ENCODE measurements at regions not wholly inside any gene's neighbourhood (a gene's known extent, or its start where the extent isn't known, plus 50 kb on each side); places are given as distances from the start of the nearest gene placed in this dataset.

DNA sequence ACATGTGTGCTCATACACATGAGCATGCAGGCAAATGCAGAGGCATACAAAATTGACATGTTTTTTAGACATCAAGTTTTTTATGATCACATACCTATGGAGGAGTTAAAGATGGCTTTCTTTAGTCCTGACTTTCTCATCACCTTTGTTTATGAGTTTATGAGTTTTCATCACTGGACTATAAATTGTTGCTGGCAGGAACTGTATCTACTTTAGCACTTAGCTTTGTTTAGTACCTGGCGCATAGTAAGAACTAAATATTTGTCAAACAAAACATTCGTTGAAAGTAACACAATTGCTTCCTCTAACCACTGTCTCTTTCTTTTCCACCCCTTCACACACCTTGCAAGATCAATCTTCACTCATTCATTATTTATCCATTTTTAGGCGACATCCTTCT lies 182.6 kb downstream of the SUCNR1 start:
- no peak for DNase-seq

- DNase-seq: no peak
Observed at GRCh38 chr3:152056481-152056880, 183.0 kb downstream of the SUCNR1 start.

GRCh38 chr3:152056987-152057386 lies 183.5 kb downstream of the SUCNR1 start:
- no peak for DNase-seq

- DNase-seq: no peak
Observed at GRCh38 chr3:152058856-152059255, 185.4 kb downstream of the SUCNR1 start.

- no peak for DNase-seq
Observed at GRCh38 chr3:152060701-152061100, 187.3 kb downstream of the SUCNR1 start.

DNA sequence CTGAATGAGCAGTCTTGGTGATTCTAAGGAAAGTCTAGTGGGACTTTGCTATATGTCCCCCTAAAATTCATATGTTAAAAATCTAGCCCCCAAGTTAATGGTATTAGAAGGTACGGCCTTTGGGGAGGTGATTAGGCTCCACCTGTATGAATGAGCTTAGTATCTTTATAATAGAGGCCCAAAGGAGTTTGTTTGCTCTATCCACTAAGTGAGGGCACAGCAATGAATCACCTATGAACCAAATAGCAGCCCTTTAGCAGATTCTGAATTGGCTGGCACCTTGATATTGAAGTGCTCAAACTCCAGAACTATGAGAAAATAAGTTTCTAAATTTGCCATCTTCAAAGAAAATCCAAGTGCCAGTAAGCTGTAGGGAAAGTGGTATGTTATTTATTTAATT lies 187.9 kb downstream of the SUCNR1 start:
- DNase-seq: no peak

- DNase-seq: no peak
Observed at GRCh38 chr3:152069871-152070270, 196.4 kb downstream of the SUCNR1 start.

DNA sequence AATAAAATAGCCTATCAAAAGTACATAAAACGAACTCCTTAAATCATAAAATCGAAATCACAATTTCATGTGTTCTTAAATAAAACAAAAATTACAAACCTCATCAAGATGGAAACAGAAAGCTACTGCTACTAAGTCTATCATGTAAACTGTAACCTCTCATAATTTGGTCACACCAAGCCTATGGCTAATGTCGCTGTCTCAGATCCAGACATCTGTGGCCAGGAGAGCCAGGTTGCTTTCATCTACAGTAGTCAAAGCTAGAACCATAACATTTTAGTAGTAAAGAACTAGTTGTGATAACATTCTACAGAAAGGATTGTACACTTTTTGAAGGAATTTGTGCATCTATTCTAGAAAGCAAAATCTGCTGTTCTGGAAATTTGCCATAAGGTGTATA lies 197.4 kb upstream of the MBNL1 start:
- DNase-seq: no peak

DNA sequence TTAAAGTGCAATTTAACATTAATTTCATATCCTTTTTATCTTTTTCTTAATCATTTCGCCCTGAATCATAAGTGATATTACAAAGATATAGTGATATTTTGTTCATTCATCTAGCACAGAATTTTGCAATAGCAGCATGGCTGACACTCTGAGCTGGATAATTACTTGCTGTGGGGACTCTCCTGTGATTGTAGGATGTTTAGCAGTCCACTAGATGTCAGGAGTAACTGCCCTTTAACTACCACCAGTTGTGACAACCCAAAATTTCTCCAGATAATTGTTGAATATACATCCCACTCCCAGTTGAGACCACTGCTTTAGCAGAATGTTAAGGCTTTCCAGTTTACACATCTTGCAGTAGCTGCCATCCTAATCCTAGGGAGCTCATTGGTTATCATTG lies 196.8 kb upstream of the MBNL1 start:
- no peak for DNase-seq

DNA sequence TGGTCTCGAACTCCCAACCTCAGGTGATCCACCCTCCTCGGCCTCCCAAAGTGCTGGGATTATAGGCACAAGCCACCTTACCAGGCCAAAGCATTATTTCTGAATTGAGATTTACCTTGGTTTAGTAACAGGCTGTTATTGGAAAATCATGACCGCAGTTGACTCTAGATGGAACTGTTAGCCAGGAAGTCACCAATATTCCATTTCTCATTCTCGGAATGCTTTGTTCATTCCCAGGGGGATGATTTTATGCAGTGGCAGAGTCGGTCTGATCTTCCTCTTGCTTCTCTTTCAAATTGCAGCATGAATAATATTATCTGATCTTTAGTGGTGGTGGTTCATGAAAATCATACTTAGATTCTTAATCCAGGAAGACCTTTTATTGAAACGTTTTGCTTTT lies 195.5 kb upstream of the MBNL1 start:
- no peak for DNase-seq

DNA sequence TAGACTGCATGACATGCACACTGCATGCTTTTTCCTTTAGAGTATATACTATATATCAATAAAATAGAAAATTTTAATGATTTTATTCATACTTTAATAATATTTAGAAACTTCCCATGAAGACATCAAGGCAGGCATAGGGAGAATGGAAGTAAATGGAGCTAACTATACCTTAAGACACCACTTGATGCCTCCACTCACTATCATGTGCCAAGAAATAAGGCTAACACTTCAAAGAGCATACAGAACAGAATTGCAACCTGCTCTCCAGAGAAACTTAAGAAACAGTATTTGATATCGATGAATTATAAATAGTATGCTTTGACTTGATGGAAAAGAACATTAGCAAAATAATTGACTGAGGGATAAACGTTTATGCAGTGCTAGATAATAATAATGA lies 192.6 kb upstream of the MBNL1 start:
- no peak for DNase-seq

- DNase-seq: no peak
Observed at GRCh38 chr3:152079980-152080379, 188.7 kb upstream of the MBNL1 start.

GRCh38 chr3:152083135-152083534 lies 185.6 kb upstream of the MBNL1 start:
- no peak for DNase-seq

DNA sequence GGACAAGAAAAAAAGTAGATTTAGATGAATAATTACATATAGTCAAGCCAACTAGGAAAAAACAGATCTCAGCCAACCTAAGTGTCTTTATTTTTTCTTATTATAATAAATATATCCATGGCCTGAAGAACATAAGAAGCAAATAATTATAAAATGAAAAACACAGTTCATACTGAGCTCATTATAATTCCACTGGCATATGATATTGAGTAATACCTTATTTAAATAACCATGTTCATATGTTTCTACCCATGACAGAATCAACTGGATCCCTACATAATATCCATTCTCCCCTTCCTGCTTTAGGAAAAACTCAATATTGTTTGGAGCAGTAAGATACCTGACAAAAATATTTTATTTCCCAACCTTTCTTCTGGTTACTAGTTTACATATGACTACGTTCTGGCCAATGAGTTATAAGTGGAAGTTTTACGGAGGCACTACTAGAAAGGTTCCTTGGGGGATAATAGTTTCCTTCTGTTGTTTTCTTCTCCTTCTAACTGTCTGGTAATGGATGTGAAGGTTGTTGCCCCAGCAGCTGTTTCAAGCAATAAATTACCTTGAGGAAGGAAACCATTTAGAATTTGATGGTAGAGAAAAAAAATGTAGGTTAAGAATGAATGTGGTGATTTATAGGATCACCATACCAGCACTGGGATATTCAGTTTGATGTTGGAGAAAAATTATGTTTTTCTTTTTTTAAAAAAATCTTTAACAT lies 184.1 kb upstream of the MBNL1 start:
- no peak for DNase-seq

- DNase-seq: no peak
Observed at GRCh38 chr3:152087153-152087552, 181.6 kb upstream of the MBNL1 start.

DNA sequence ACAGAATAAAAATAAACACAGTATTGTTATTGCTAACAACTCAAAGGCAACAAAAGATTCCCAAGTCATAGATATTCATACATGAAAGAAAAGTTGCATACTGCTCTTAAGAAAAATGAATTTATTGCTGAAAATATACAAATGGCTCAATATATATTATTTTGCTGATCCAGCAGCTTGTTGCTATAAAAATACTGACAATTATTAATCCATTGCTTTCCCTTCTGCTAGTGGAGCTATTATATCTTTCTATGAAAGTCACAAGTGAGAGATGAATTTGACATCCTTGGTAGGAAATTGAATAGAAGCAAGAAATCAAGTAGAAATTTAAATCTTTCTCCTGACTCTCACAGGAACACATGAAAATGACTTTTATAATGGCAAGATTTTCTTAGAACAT lies 179.2 kb upstream of the MBNL1 start:
- no peak for DNase-seq

DNA sequence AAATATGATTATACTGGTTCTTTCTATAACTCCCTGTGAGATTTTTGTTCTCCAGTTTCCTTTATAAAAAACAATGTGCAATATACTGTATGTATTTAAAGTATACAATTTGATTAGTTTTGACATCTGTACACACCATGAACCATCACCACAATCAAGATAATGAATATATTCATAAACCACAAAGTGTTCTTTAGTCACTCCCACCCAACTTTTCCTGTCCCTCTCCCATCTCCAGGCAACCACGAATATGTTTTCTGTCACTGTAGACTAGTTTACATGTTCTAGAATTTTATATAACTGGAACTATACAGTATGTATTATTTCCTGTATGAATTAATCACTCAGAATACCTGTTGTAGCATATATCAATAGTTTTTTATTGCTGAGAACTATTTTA lies 177.0 kb upstream of the MBNL1 start:
- no peak for DNase-seq

- DNase-seq: no peak
Observed at GRCh38 chr3:152093901-152094300, 174.8 kb upstream of the MBNL1 start.

DNA sequence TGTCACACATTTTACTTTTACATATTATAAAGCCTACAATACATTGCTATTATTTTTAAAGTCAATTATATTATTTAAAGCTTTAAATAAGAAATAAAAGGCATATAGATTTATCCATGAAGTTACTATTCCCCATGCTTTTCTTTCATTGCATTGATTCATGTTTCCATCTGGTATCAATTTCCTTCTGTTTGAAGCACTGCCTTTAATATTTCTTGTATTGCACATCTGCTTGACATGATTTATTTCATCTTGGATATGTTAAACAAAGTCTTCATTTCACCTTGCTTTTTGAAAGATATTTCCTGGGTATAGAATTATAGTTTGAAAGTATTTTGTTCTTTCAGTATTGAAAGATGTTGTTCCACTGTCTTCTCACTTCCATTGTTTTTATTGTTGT lies 174.3 kb upstream of the MBNL1 start:
- no peak for DNase-seq

DNA sequence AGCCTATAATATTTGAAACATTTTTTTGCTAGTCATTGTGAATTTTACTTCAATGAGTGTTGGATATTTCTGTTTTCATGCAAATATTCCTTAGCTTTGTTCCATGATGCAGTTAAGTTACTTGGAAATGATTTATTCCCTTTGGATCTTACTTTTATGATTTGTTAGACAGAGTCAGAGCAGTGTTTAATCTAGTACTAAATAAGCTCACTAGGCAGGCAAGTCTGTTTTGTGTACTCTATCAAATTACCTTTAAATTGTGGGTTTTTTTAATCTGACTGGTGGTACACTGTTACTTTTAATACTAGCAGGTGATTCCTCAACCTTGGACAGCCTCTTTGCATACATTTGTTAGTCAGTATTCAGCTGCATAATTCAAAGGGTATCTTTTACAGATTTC lies 173.3 kb upstream of the MBNL1 start:
- no peak for DNase-seq

- no peak for DNase-seq
Observed at GRCh38 chr3:152096280-152096906, 172.3 kb upstream of the MBNL1 start.

DNA sequence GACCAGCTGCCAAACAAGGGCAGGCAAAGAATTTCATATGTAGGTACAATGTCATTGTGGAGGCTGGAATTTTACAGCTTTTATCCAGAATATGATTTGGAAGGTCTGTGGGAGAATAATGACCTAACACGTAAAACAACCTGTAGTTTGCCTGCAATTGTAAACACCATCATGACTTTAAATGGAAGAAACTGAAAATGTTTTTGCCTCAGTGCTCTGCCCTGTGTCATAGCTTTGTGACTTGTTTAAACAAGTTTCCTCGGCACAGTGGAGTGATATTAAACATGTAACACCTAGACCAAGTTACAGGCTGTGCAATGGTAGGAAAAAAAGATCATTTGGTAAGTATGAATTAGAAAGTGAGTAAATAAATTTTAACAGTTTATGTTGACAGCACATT lies 171.6 kb upstream of the MBNL1 start:
- no peak for DNase-seq

DNA sequence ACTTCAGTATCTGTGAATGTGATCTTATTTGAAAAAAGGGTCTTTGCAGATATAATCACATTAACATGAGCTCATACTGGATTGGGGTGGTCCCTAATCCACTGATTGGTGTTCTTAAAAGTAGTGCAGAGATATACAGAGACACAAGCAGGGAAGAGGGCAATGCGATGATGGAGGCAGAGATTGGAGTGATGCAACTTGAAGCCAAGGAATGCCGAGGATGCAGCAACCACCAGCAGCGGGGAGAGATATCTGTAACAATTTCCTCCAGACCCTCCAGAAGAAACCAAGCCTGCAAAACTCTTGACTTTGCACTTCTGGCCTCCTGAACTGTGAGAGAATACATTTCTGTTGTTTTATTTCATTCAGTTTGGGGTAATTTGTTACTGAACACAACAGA lies 171.0 kb upstream of the MBNL1 start:
- no peak for DNase-seq

DNA sequence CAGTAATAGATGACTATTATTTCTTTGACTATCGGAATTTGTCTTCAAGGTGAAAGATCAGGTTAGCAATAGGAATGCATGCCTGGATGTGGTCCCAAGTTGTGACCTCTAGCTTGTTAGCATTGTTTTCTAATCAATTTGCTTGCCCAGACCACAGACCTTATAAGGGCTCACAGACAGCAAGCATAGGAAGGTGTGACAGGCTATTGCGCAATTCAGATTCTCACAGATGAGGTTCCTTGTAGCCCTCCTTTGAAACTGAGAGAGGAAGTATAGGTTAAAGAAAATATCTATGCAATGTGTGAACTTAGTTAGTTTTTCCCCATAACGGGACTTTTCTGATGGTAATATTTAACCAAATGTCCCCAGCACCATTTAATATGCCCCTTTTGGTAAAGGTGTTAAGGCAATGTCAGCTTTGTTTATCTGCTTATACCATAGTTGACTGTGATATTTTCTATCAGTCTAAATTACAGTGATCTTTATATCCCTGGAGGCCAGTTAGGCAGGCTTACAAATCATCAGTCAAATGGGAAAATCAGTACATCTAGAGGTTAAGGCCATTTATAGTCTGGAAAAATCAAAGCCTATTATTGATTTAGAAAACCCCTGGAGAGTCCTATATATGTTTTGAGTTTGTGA lies 168.1 kb upstream of the MBNL1 start:
- DNase-seq: no peak

DNA sequence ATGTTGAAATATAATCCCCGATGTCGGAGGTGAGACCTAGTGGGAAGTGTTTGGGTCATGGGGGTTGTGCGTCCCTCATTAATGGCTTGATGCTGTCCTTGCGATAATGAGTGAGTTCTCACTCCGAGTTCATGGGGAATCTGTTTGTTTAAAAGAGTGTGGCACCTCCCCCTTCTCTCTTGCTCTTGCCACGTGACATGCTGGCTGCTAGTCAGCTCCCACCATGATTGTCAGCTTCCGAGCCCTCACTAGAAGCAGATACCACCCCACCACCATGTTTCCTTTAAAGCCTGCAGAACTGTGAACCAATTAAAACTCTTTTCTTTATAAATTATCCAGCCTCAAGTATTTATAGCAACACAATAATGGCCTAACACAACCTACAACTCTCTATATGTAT lies 166.3 kb upstream of the MBNL1 start:
- no peak for DNase-seq

Measured in DMS79 treated with DMSO at 0.1 percent for 48 hours (cell line).